ENCODE measurements at regions not wholly inside any gene's neighbourhood (a gene's known extent, or its start where the extent isn't known, plus 50 kb on each side); places are given as distances from the start of the nearest gene placed in this dataset.

DNA sequence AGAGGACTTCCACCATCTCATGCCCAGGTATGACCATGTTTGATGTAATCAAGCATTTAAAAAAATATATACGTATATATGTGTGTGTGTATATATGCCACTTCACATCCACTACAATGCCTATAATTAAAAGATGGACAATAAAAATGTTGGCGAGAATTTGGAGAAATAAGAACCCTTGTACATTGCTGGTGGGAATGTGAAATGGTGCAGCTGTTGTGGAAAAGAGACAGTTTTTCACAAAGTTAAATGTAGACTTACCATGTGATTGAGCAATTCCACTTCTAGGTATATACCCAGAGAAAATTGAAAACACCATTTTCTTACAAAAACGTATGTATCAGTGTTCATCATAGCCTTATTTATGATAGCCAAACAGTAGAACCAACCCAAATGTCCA is 229.2 kb upstream of the WWC1 start:
- ChIA-PET POLR2A (no interaction called here), CTCF (no interaction called here)
- no peak for DNase-seq (ENCODE audit: low spot score)
- Mint-ChIP-seq H3K27ac (no peak overlapping the region), H3K4me3 (no peak overlapping the region), H3K4me1 (no peaks in the 10 kb centered on the region), H3K36me3 (peaks cover 5% of the 10 kb centered on the region), H3K27me3 (ENCODE audit: low read depth) (no peaks in the 10 kb centered on the region), H3K9me3 (peaks cover 16% of the 10 kb centered on the region)
- no peak for ATAC-seq
- TF ChIP-seq ARID4B (CRISPR knock-in tag; IDR thresholded peaks at IDR 0.05; ENCODE audit: borderline replicate concordance) (no peak), MXD4 (CRISPR knock-in tag; IDR thresholded peaks at IDR 0.05; ENCODE audit: borderline replicate concordance) (no peak), CDX4 (CRISPR knock-in tag; IDR thresholded peaks at IDR 0.05; ENCODE audit: borderline replicate concordance) (no peak), ZNF281 (CRISPR knock-in tag; IDR thresholded peaks at IDR 0.05) (no peak)

- Mint-ChIP-seq H3K9me3 (no peaks in the 10 kb centered on the region), H3K4me3 (no peak overlapping the region), H3K27me3 (ENCODE audit: low read depth) (no peaks in the 10 kb centered on the region), H3K4me1 (no peaks in the 10 kb centered on the region), H3K36me3 (no peaks in the 10 kb centered on the region), H3K27ac (no peak overlapping the region)
- TF ChIP-seq ZNF138 (CRISPR knock-in tag; conservative IDR thresholded peaks at IDR 0.05), result no peak
- TF ChIP-seq GTF2I (CRISPR knock-in tag; conservative IDR thresholded peaks at IDR 0.05), result no peak
- TF ChIP-seq ZNF416 (CRISPR knock-in tag; IDR thresholded peaks at IDR 0.05), result no peak
- no peak for TF ChIP-seq NFE2L1 (CRISPR knock-in tag; IDR thresholded peaks at IDR 0.05)
- TF ChIP-seq, protein P1, sequence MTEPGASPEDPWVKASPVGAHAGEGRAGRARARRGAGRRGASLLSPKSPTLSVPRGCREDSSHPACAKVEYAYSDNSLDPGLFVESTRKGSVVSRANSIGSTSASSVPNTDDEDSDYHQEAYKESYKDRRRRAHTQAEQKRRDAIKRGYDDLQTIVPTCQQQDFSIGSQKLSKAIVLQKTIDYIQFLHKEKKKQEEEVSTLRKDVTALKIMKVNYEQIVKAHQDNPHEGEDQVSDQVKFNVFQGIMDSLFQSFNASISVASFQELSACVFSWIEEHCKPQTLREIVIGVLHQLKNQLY (CRISPR knock-in tag; IDR thresholded peaks at IDR 0.05), result no peak
- TF ChIP-seq MYBL2 (CRISPR knock-in tag; IDR thresholded peaks at IDR 0.05), result no peak
- TF ChIP-seq, protein P2, sequence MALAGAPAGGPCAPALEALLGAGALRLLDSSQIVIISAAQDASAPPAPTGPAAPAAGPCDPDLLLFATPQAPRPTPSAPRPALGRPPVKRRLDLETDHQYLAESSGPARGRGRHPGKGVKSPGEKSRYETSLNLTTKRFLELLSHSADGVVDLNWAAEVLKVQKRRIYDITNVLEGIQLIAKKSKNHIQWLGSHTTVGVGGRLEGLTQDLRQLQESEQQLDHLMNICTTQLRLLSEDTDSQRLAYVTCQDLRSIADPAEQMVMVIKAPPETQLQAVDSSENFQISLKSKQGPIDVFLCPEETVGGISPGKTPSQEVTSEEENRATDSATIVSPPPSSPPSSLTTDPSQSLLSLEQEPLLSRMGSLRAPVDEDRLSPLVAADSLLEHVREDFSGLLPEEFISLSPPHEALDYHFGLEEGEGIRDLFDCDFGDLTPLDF (CRISPR knock-in tag; IDR thresholded peaks at IDR 0.05), result no peak
- TF ChIP-seq CDX4 (CRISPR knock-in tag; IDR thresholded peaks at IDR 0.05; ENCODE audit: borderline replicate concordance), result no peak
- no peak for TF ChIP-seq CBFB (CRISPR knock-in tag; IDR thresholded peaks at IDR 0.05; ENCODE audit: low read depth)
- TF ChIP-seq NR1H2 (CRISPR knock-in tag; IDR thresholded peaks at IDR 0.05), result no peak
- TF ChIP-seq, protein P3, sequence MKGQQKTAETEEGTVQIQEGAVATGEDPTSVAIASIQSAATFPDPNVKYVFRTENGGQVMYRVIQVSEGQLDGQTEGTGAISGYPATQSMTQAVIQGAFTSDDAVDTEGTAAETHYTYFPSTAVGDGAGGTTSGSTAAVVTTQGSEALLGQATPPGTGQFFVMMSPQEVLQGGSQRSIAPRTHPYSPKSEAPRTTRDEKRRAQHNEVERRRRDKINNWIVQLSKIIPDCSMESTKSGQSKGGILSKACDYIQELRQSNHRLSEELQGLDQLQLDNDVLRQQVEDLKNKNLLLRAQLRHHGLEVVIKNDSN (CRISPR knock-in tag; IDR thresholded peaks at IDR 0.05), result no peak
- TF ChIP-seq NR2C2 (CRISPR knock-in tag; IDR thresholded peaks at IDR 0.05), result no peak
- TF ChIP-seq, protein P4, sequence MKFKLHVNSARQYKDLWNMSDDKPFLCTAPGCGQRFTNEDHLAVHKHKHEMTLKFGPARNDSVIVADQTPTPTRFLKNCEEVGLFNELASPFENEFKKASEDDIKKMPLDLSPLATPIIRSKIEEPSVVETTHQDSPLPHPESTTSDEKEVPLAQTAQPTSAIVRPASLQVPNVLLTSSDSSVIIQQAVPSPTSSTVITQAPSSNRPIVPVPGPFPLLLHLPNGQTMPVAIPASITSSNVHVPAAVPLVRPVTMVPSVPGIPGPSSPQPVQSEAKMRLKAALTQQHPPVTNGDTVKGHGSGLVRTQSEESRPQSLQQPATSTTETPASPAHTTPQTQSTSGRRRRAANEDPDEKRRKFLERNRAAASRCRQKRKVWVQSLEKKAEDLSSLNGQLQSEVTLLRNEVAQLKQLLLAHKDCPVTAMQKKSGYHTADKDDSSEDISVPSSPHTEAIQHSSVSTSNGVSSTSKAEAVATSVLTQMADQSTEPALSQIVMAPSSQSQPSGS (CRISPR knock-in tag; IDR thresholded peaks at IDR 0.05; ENCODE audit: borderline replicate concordance, low read depth), result no peak
- TF ChIP-seq, protein P5, sequence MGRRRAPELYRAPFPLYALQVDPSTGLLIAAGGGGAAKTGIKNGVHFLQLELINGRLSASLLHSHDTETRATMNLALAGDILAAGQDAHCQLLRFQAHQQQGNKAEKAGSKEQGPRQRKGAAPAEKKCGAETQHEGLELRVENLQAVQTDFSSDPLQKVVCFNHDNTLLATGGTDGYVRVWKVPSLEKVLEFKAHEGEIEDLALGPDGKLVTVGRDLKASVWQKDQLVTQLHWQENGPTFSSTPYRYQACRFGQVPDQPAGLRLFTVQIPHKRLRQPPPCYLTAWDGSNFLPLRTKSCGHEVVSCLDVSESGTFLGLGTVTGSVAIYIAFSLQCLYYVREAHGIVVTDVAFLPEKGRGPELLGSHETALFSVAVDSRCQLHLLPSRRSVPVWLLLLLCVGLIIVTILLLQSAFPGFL (CRISPR knock-in tag; IDR thresholded peaks at IDR 0.05; ENCODE audit: borderline replicate concordance), result no peak
- ATAC-seq (no peak), DNase-seq (ENCODE audit: low spot score) (no peak)
- ChIA-PET POLR2A (no interaction called here), CTCF (interaction anchor here (2.3 kb wide), 1 partner anchor 17 kb away, joined by 7 read pairs; no protein-coding TSS in a partner anchor)
Measured at GRCh38 chr5:168064457-168064856, 227.0 kb upstream of the WWC1 start.
